OCI-LY3 (cell line): ENCODE measurements at regions not wholly inside any gene's neighbourhood (a gene's known extent, or its start where the extent isn't known, plus 50 kb on each side); places are given as distances from the start of the nearest gene placed in this dataset.

ENCODE experiments used
- EZH2phosphoT487 ChIP-seq: fragments of 200-600 bp; shearing (Covaris generic); IDR thresholded peaks from 2 replicates; pipeline ENCODE4 v1.6.1; 2018; ENCODE audit warnings: antibody characterized with exemption, mixed run types, low read depth
- TF ChIP-seq, protein P1 (sequence below): fragments of 200-600, 300-600 bp; sonication (generic); IDR thresholded peaks from 2 replicates; pipeline ENCODE4 v1.5.1; 2014; ENCODE audit warnings: antibody characterized with exemption, low read length, low read depth

DNA sequence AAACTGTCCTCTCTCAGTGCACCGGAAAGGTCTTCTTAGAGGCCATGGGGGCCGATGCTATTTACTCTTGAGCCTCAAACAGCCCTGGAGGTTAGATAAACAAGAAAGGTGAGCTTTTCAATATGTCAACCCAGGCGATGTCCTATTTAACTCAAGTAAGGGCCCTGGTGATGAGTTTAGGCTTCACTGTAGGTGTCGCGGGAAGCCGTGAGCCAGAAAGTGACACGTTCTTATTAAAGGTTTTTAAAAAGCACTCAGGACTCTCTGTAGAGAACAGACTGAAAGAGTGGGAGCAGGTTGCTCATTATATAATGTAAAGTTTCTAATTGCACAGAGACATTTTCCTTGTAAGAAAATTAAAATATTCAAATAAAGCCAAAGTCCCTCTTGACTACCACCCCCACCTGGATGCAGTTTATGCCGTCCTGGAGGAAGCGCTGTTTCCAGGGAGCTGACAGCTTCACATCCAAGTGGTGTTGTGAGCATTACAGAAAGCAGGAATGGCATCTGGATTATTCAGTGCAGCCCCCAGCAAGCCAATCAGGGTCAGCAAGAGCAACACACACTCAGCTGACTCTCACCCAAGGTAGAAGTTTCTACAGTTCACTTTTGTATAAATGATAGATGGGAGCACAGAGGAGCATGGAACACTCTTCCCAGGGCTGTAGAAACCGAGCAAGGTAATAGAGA, 280.3 kb downstream of the DRD1 start:
- TF ChIP-seq, protein P1, sequence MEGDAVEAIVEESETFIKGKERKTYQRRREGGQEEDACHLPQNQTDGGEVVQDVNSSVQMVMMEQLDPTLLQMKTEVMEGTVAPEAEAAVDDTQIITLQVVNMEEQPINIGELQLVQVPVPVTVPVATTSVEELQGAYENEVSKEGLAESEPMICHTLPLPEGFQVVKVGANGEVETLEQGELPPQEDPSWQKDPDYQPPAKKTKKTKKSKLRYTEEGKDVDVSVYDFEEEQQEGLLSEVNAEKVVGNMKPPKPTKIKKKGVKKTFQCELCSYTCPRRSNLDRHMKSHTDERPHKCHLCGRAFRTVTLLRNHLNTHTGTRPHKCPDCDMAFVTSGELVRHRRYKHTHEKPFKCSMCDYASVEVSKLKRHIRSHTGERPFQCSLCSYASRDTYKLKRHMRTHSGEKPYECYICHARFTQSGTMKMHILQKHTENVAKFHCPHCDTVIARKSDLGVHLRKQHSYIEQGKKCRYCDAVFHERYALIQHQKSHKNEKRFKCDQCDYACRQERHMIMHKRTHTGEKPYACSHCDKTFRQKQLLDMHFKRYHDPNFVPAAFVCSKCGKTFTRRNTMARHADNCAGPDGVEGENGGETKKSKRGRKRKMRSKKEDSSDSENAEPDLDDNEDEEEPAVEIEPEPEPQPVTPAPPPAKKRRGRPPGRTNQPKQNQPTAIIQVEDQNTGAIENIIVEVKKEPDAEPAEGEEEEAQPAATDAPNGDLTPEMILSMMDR: no peak
- no peak for TF ChIP-seq EZH2phosphoT487
